ENCODE measurements at regions not wholly inside any gene's neighbourhood (a gene's known extent, or its start where the extent isn't known, plus 50 kb on each side); places are given as distances from the start of the nearest gene placed in this dataset. TPM values are rescaled to one million over a fixed set of nuclear protein-coding genes. Genes with fewer than 3 reads are reported as not detected.

Small RNA genes in the stretch of these regions (microRNA-seq; reads per million reads assigned to microRNA genes)
- not detected for gene MIR6130

All from Calu3 (cell line).